ENCODE measurements at regions not wholly inside any gene's neighbourhood (a gene's known extent, or its start where the extent isn't known, plus 50 kb on each side); places are given as distances from the start of the nearest gene placed in this dataset.

DNA sequence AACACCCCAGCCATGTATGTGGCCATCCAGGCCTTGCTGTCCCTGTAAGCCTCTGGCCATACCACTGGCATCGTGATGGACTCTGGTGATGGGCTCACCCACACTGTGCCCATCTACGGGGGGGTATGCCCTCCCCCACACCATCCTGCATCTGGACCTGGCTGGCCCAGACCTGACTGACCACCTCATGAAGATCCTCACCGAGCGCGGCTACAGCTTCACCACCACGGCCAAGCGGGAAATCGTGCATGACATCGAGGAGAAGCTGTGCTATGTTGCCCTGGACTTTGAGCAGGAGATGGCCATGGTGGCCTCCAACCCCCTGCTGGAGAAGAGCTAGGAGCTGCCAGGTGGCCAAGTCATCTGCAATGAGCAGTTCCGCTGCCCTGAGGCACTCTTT lies 80.4 kb upstream of the ZCCHC2 start:
- Histone ChIP-seq H3K9me3 (ENCODE audit: control insufficient read depth in 2 of 3, low read length in 3 of 3) (no peaks in the 10 kb centered on the region), H3K27me3 (ENCODE audit: control insufficient read depth in 2 of 2, insufficient read depth in 2 of 2, low read length in 2 of 2) (no peaks in the 10 kb centered on the region), H3K36me3 (ENCODE audit: control insufficient read depth in 2 of 3, insufficient read depth in 3 of 3, low read length in 3 of 3) (no peaks in the 10 kb centered on the region), H3K27ac (ENCODE audit: low read depth, low read length) (no peak overlapping the region), H3K4me1 (ENCODE audit: control insufficient read depth in 2 of 2, insufficient read depth in 2 of 2, low read length in 2 of 2) (no peaks in the 10 kb centered on the region), H3K4me3 (ENCODE audit: low read length) (no peak overlapping the region)
- no peak for DNase-seq
- intact Hi-C loops (cut with micrococcal nuclease), result no loop called here
- H3K36me3 Mint-ChIP-seq, result no peaks in the 10 kb centered on the region
- ChIA-PET POLR2A (no interaction called here), CTCF (interaction anchor here (0.5 kb wide), 1 partner anchor 985 kb away, joined by 3 read pairs; no protein-coding TSS in a partner anchor)
- H3K4me3 Mint-ChIP-seq, result no peak overlapping the region
- peaks cover 0 to 4% (median 0%) of the 10 kb centered on the region in 7 donors for H3K4me1 Mint-ChIP-seq
- no peak overlapping the region for H3K27ac Mint-ChIP-seq
- ATAC-seq, result no peak
- peaks cover 0 to 10% (median 5%) of the 10 kb centered on the region in 5 donors for H3K27me3 Mint-ChIP-seq
- H3K9me3 Mint-ChIP-seq, result peaks cover 0 to 1% (median 0%) of the 10 kb centered on the region in 11 donors

DNA sequence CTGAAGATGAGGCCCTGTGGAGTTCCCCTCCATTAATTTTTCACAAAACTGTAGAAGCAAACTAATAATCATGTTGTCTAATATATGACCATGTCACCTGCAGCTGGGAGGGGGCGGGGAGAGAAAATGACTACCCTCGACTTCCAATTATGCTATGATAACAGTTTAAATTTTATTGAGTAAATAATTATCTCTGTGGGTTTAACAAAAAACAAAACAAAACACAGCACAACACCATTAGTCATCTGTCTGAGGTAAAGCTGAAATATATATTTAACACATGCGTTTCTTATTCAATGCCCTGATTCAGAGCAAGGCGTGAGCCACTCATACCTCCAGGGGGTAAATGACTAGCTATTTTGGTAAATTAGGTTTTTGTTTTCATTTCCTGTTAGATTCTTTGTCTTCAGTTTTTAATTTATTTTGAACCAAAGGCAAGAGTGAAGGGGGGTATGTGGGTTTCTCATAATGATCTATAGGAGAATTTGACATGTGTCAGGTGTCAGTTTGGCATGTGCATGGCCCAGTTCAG lies 77.4 kb upstream of the ZCCHC2 start:
- peaks cover 0 to 2% (median 0%) of the 10 kb centered on the region in 5 donors for H3K27me3 Mint-ChIP-seq
- Histone ChIP-seq H3K9me3 (ENCODE audit: control insufficient read depth in 2 of 3, low read length in 3 of 3) (no peaks in the 10 kb centered on the region), H3K4me3 (ENCODE audit: low read length) (no peak overlapping the region), H3K4me1 (ENCODE audit: control insufficient read depth in 2 of 2, insufficient read depth in 2 of 2, low read length in 2 of 2) (no peaks in the 10 kb centered on the region), H3K36me3 (ENCODE audit: control insufficient read depth in 2 of 3, insufficient read depth in 3 of 3, low read length in 3 of 3) (no peaks in the 10 kb centered on the region), H3K27me3 (ENCODE audit: control insufficient read depth in 2 of 2, insufficient read depth in 2 of 2, low read length in 2 of 2) (no peaks in the 10 kb centered on the region), H3K27ac (ENCODE audit: low read depth, low read length) (no peak overlapping the region)
- H3K36me3 Mint-ChIP-seq, result peaks cover 0 to 5% (median 0%) of the 10 kb centered on the region in 5 donors
- ATAC-seq (no peak), DNase-seq (no peak)
- H3K4me1 Mint-ChIP-seq, result peaks cover 0 to 4% (median 0%) of the 10 kb centered on the region in 7 donors
- ChIA-PET POLR2A (interaction anchor here (0.6 to 1.2 kb wide), 2 partner anchors 77 to 256 kb away, joined by 3 to 5 read pairs; partner anchors contain the start of gene ZCCHC2), CTCF (no interaction called here)
- H3K27ac Mint-ChIP-seq, result no peak overlapping the region
- H3K9me3 Mint-ChIP-seq, result peaks cover 0 to 3% (median 0%) of the 10 kb centered on the region in 11 donors
- intact Hi-C loops (cut with micrococcal nuclease), result no loop called here
- H3K4me3 Mint-ChIP-seq, result no peak overlapping the region

GRCh38 chr18:62446511-62446910 lies 76.3 kb upstream of the ZCCHC2 start:
- Histone ChIP-seq H3K9me3 (ENCODE audit: control insufficient read depth in 2 of 3, low read length in 3 of 3) (no peaks in the 10 kb centered on the region), H3K4me3 (ENCODE audit: low read length) (no peak overlapping the region), H3K27me3 (ENCODE audit: control insufficient read depth in 2 of 2, insufficient read depth in 2 of 2, low read length in 2 of 2) (no peaks in the 10 kb centered on the region), H3K4me1 (ENCODE audit: control insufficient read depth in 2 of 2, insufficient read depth in 2 of 2, low read length in 2 of 2) (no peaks in the 10 kb centered on the region), H3K27ac (ENCODE audit: low read depth, low read length) (no peak overlapping the region), H3K36me3 (ENCODE audit: control insufficient read depth in 2 of 3, insufficient read depth in 3 of 3, low read length in 3 of 3) (no peaks in the 10 kb centered on the region)
- Mint-ChIP-seq H3K36me3 (peaks cover 0 to 5% (median 0%) of the 10 kb centered on the region in 5 donors), H3K9me3 (peaks cover 0 to 3% (median 0%) of the 10 kb centered on the region in 11 donors), H3K27ac (no peak overlapping the region), H3K4me1 (peaks cover 0 to 9% (median 0%) of the 10 kb centered on the region in 7 donors), H3K4me3 (no peak overlapping the region), H3K27me3 (peaks cover 0 to 2% (median 0%) of the 10 kb centered on the region in 5 donors)
- POLR2A ChIA-PET, result interaction anchor here (0.6 kb wide), 1 partner anchor 83 kb away, joined by 3 read pairs; no protein-coding TSS in a partner anchor
- DNase-seq (no peak), ATAC-seq (no peak)
- intact Hi-C loops (cut with micrococcal nuclease), result no loop called here
- CTCF ChIA-PET, result no interaction called here

DNA sequence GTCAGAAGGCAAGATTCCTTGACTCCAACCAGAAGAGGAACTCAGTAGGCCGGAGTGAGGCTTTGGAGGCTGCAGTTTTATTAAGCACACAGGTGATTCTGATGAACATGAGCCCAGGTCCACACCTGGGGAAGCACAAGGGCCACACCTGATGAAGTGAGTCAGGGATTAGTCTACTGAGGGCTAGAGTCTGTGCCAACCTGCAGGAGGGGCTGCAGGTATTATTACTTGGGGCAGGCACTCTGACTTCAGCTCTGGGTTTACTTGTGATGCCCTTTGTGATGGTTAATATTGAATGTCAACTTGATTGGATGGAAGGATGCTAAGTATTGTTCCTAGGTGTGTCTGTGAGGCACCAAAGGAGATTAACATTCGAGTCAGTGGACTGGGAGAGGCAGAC lies 75.2 kb upstream of the ZCCHC2 start:
- Mint-ChIP-seq H3K4me3 (no peak overlapping the region), H3K4me1 (peaks cover 0 to 12% (median 0%) of the 10 kb centered on the region in 7 donors), H3K27ac (no peak overlapping the region), H3K9me3 (peaks cover 0 to 3% (median 0%) of the 10 kb centered on the region in 11 donors), H3K36me3 (peaks cover 0 to 5% (median 0%) of the 10 kb centered on the region in 5 donors), H3K27me3 (peaks cover 0 to 2% (median 0%) of the 10 kb centered on the region in 5 donors)
- DNase-seq (no peak), ATAC-seq (no peak)
- no peaks in the 10 kb centered on the region for H3K27me3 ChIP-seq (ENCODE audit: control insufficient read depth in 2 of 2, insufficient read depth in 2 of 2, low read length in 2 of 2)
- ChIA-PET CTCF (no interaction called here), POLR2A (no interaction called here)
- H3K4me3 ChIP-seq (ENCODE audit: low read length), result no peak overlapping the region
- intact Hi-C loops (cut with micrococcal nuclease), result loop anchor here in 1 of 2 donors (1.0 kb wide), 2 partner anchors 137 to 535 kb away; no protein-coding TSS in a partner anchor
- no peaks in the 10 kb centered on the region for H3K36me3 ChIP-seq (ENCODE audit: control insufficient read depth in 2 of 3, insufficient read depth in 3 of 3, low read length in 3 of 3)
- no peaks in the 10 kb centered on the region for H3K4me1 ChIP-seq (ENCODE audit: control insufficient read depth in 2 of 2, insufficient read depth in 2 of 2, low read length in 2 of 2)
- no peaks in the 10 kb centered on the region for H3K9me3 ChIP-seq (ENCODE audit: control insufficient read depth in 2 of 3, low read length in 3 of 3)
- H3K27ac ChIP-seq (ENCODE audit: low read depth, low read length), result no peak overlapping the region

- no peaks in the 10 kb centered on the region for H3K27me3 ChIP-seq (ENCODE audit: control insufficient read depth in 2 of 2, insufficient read depth in 2 of 2, low read length in 2 of 2)
- Mint-ChIP-seq H3K4me3 (no peak overlapping the region), H3K27ac (no peak overlapping the region), H3K9me3 (peaks cover 0 to 3% (median 0%) of the 10 kb centered on the region in 11 donors), H3K27me3 (peaks cover 0 to 2% (median 0%) of the 10 kb centered on the region in 5 donors), H3K36me3 (peaks cover 0 to 5% (median 0%) of the 10 kb centered on the region in 5 donors), H3K4me1 (peaks cover 0 to 15% (median 0%) of the 10 kb centered on the region in 7 donors)
- H3K9me3 ChIP-seq (ENCODE audit: control insufficient read depth in 2 of 3, low read length in 3 of 3), result no peaks in the 10 kb centered on the region
- DNase-seq (no peak), ATAC-seq (no peak)
- no peaks in the 10 kb centered on the region for H3K4me1 ChIP-seq (ENCODE audit: control insufficient read depth in 2 of 2, insufficient read depth in 2 of 2, low read length in 2 of 2)
- intact Hi-C loops (cut with micrococcal nuclease), result no loop called here
- POLR2A ChIA-PET, result no interaction called here
- no peaks in the 10 kb centered on the region for H3K36me3 ChIP-seq (ENCODE audit: control insufficient read depth in 2 of 3, insufficient read depth in 3 of 3, low read length in 3 of 3)
- H3K27ac ChIP-seq (ENCODE audit: low read depth, low read length), result no peak overlapping the region
- CTCF ChIA-PET, result interaction anchor here (0.6 to 0.7 kb wide), 2 partner anchors 13 to 308 kb away, joined by 3 read pairs; no protein-coding TSS in a partner anchor
- no peak overlapping the region for H3K4me3 ChIP-seq (ENCODE audit: low read length)
Measured at GRCh38 chr18:62448426-62448825, 74.4 kb upstream of the ZCCHC2 start.

GRCh38 chr18:62449490-62450104 lies 73.2 kb upstream of the ZCCHC2 start:
- H3K9me3 ChIP-seq (ENCODE audit: control insufficient read depth in 2 of 3, low read length in 3 of 3), result no peaks in the 10 kb centered on the region
- Mint-ChIP-seq H3K9me3 (peaks cover 0 to 3% (median 0%) of the 10 kb centered on the region in 11 donors), H3K4me3 (no peak overlapping the region), H3K27me3 (peaks cover under 1 to 7% (median 4%) of the 10 kb centered on the region in 5 donors), H3K4me1 (peaks cover 0 to 18% (median 0%) of the 10 kb centered on the region in 7 donors), H3K36me3 (peaks cover 0 to 5% (median 0%) of the 10 kb centered on the region in 5 donors), H3K27ac (no peak overlapping the region)
- H3K4me1 ChIP-seq (ENCODE audit: control insufficient read depth in 2 of 2, insufficient read depth in 2 of 2, low read length in 2 of 2), result no peaks in the 10 kb centered on the region
- no peaks in the 10 kb centered on the region for H3K27me3 ChIP-seq (ENCODE audit: control insufficient read depth in 2 of 2, insufficient read depth in 2 of 2, low read length in 2 of 2)
- H3K27ac ChIP-seq (ENCODE audit: low read depth, low read length), result no peak overlapping the region
- intact Hi-C loops (cut with micrococcal nuclease), result no loop called here
- no peak overlapping the region for H3K4me3 ChIP-seq (ENCODE audit: low read length)
- POLR2A ChIA-PET, result no interaction called here
- ATAC-seq, result no peak
- no peak for DNase-seq
- no peaks in the 10 kb centered on the region for H3K36me3 ChIP-seq (ENCODE audit: control insufficient read depth in 2 of 3, insufficient read depth in 3 of 3, low read length in 3 of 3)
- CTCF ChIA-PET, result no interaction called here
